Testis (tissue), 2 donors: ENCODE measurements at regions not wholly inside any gene's neighbourhood (a gene's known extent, or its start where the extent isn't known, plus 50 kb on each side); places are given as distances from the start of the nearest gene placed in this dataset.

Experiments
- POLR2A ChIP-seq: fragments of 450-650 bp; IDR thresholded peaks from one replicate; pipeline ENCODE4 v1.6.1; 2017; ENCODE audit warnings: antibody characterized with exemption, mild to moderate bottlenecking, moderate library complexity
- TF ChIP-seq, protein P1 (sequence below), 3 experiments: fragments of 450-650 bp in 2 of 3; fragments of 200-600 bp in 1 of 3; sonication (generic) in 1 of 3; IDR thresholded peaks; one replicate each; pipeline ENCODE4 v1.5.1; 2016 to 2019; ENCODE audit warnings: antibody characterized with exemption in 3 of 3, mild to moderate bottlenecking in 2 of 3, moderate library complexity in 1 of 3

- no peak for TF ChIP-seq POLR2A
- TF ChIP-seq, protein P1, sequence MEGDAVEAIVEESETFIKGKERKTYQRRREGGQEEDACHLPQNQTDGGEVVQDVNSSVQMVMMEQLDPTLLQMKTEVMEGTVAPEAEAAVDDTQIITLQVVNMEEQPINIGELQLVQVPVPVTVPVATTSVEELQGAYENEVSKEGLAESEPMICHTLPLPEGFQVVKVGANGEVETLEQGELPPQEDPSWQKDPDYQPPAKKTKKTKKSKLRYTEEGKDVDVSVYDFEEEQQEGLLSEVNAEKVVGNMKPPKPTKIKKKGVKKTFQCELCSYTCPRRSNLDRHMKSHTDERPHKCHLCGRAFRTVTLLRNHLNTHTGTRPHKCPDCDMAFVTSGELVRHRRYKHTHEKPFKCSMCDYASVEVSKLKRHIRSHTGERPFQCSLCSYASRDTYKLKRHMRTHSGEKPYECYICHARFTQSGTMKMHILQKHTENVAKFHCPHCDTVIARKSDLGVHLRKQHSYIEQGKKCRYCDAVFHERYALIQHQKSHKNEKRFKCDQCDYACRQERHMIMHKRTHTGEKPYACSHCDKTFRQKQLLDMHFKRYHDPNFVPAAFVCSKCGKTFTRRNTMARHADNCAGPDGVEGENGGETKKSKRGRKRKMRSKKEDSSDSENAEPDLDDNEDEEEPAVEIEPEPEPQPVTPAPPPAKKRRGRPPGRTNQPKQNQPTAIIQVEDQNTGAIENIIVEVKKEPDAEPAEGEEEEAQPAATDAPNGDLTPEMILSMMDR (IDR thresholded peaks at IDR 0.05): no peak
Measured at GRCh38 chr1:22210176-22210575, 67.3 kb upstream of the WNT4 start.
